ENCODE measurements at regions not wholly inside any gene's neighbourhood (a gene's known extent, or its start where the extent isn't known, plus 50 kb on each side); places are given as distances from the start of the nearest gene placed in this dataset.

DNA sequence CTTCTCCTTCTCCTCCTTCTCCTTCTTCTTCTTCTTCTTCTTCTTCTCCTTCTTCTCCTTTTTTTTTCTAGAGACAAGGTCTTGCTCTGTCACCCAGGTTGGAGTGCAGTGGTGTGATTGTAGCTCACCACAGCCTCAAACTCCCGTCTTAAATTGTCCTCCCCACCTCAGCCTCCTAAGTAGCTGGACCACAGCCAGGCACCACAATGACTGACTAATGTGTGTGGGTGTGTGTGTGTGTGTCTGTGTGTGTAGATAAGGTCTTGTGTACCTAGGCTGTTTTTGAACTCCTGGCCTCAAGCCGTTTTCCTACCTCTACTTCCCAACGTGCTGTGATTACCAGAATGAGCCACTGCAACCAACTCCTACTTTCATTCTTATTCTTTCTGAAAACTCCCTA lies 390.9 kb downstream of the ADAM29 start:
- H2AFZ ChIP-seq (ENCODE audit: low read length) = no peak overlapping the region
- H3K14ac ChIP-seq (ENCODE audit: insufficient read length) = no peak overlapping the region
- no peak overlapping the region for H2BK5ac ChIP-seq (ENCODE audit: low read depth, low read length)
- H3K18ac ChIP-seq (ENCODE audit: extremely low read depth, low read length) = no peak overlapping the region
- H4K5ac ChIP-seq (ENCODE audit: insufficient read length, low read depth, low read length) = no peak overlapping the region
- 92% methylated on average over 3 of the region's 3 CpGs; no CpG with 5 or more reads in 1 of the 2 experiments for WGBS, 2 experiments (ENCODE audit: extremely low coverage in 1 of 2, insufficient coverage in 1 of 2, insufficient read length in 1 of 2, insufficient replicate concordance in 2 of 2, low coverage in 1 of 2, low lambda C conversion rate in 2 of 2, missing lambda C conversion rate in 1 of 2)
- H4K20me1 ChIP-seq (replicated peaks in 1 of 2; ENCODE audit: control insufficient read depth in 1 of 2, insufficient read depth in 2 of 2, low read length in 2 of 2) = no peaks in the 10 kb centered on the region
- no peaks in the 10 kb centered on the region for H3K36me3 ChIP-seq (ENCODE audit: control insufficient read depth in 2 of 4, insufficient read depth in 4 of 4, low read length in 3 of 4)
- H3K4me2 ChIP-seq (ENCODE audit: insufficient read depth in 1 of 2, low read depth in 2 of 2, low read length in 2 of 2) = no peak overlapping the region
- H2BK120ac ChIP-seq (replicated peaks; ENCODE audit: low read depth, low read length) = no peak overlapping the region
- DNase-seq (ENCODE audit: low read depth in 1 of 2, low spot score in 2 of 2) = no peak
- FAIRE-seq = no peak
- POLR2A ChIA-PET (ENCODE audit: partially characterized antibody) = no interaction called here
- no peak overlapping the region for H4K91ac ChIP-seq (replicated peaks; ENCODE audit: insufficient read length, low read length)
- no peaks in the 10 kb centered on the region for H3K79me2 ChIP-seq (ENCODE audit: control insufficient read depth in 1 of 2, insufficient read depth in 2 of 2, low read length in 2 of 2)
- H3K27ac ChIP-seq (ENCODE audit: low read depth, low read length) = no peak overlapping the region
- CTCF ChIA-PET (ENCODE audit: partially characterized antibody) = interaction anchor here (1.1 kb wide), 1 partner anchor 594 kb away, joined by 4 read pairs; no protein-coding TSS in a partner anchor
- no peaks in the 10 kb centered on the region for H3K27me3 ChIP-seq (replicated peaks in 1 of 4; ENCODE audit: control insufficient read depth in 3 of 4, extremely low read depth in 1 of 4, insufficient read depth in 3 of 4, low read length in 3 of 4)
- no peak overlapping the region for H3K4me3 ChIP-seq (ENCODE audit: extremely low read depth in 1 of 4, insufficient read depth in 2 of 4, low read depth in 3 of 4, low read length in 4 of 4)
- H3K4me1 ChIP-seq (replicated peaks in 1 of 4; ENCODE audit: control insufficient read depth in 3 of 4, insufficient read depth in 4 of 4, low read length in 3 of 4) = no peaks in the 10 kb centered on the region
- H3K4ac ChIP-seq (replicated peaks; ENCODE audit: insufficient read length, low read depth, low read length) = peak overlapping the region; percentile 38
- no peak overlapping the region for H3K9ac ChIP-seq (replicated peaks in 1 of 4; ENCODE audit: extremely low read depth in 1 of 4, low read depth in 3 of 4, low read length in 3 of 4)
- H3K23ac ChIP-seq (ENCODE audit: insufficient read length) = no peak overlapping the region
- H2BK12ac ChIP-seq (ENCODE audit: low read depth, low read length) = no peak overlapping the region
- no peak overlapping the region for H3K56ac ChIP-seq (replicated peaks; ENCODE audit: insufficient read length, low read depth, low read length)
- H3K9me3 ChIP-seq (ENCODE audit: insufficient read depth in 2 of 2, low read depth in 1 of 2, low read length in 1 of 2) = no peaks in the 10 kb centered on the region
- H3K23me2 ChIP-seq (ENCODE audit: low read depth, low read length) = no peaks in the 10 kb centered on the region
- no peak overlapping the region for H4K8ac ChIP-seq (ENCODE audit: extremely low read depth, insufficient read depth, low read length)
- 0 out of 2 replicates have a peak overlapping the region, but pooled peaks have one; percentile 46 for H2AK5ac ChIP-seq (ENCODE audit: low read depth, low read length)
- H2BK20ac ChIP-seq (ENCODE audit: low read length) = no peak overlapping the region
- no peaks in the 10 kb centered on the region for H3K79me1 ChIP-seq (ENCODE audit: low read depth, low read length)
- H2BK15ac ChIP-seq (ENCODE audit: low read length) = no peak overlapping the region
- TF ChIP-seq, protein P1, sequence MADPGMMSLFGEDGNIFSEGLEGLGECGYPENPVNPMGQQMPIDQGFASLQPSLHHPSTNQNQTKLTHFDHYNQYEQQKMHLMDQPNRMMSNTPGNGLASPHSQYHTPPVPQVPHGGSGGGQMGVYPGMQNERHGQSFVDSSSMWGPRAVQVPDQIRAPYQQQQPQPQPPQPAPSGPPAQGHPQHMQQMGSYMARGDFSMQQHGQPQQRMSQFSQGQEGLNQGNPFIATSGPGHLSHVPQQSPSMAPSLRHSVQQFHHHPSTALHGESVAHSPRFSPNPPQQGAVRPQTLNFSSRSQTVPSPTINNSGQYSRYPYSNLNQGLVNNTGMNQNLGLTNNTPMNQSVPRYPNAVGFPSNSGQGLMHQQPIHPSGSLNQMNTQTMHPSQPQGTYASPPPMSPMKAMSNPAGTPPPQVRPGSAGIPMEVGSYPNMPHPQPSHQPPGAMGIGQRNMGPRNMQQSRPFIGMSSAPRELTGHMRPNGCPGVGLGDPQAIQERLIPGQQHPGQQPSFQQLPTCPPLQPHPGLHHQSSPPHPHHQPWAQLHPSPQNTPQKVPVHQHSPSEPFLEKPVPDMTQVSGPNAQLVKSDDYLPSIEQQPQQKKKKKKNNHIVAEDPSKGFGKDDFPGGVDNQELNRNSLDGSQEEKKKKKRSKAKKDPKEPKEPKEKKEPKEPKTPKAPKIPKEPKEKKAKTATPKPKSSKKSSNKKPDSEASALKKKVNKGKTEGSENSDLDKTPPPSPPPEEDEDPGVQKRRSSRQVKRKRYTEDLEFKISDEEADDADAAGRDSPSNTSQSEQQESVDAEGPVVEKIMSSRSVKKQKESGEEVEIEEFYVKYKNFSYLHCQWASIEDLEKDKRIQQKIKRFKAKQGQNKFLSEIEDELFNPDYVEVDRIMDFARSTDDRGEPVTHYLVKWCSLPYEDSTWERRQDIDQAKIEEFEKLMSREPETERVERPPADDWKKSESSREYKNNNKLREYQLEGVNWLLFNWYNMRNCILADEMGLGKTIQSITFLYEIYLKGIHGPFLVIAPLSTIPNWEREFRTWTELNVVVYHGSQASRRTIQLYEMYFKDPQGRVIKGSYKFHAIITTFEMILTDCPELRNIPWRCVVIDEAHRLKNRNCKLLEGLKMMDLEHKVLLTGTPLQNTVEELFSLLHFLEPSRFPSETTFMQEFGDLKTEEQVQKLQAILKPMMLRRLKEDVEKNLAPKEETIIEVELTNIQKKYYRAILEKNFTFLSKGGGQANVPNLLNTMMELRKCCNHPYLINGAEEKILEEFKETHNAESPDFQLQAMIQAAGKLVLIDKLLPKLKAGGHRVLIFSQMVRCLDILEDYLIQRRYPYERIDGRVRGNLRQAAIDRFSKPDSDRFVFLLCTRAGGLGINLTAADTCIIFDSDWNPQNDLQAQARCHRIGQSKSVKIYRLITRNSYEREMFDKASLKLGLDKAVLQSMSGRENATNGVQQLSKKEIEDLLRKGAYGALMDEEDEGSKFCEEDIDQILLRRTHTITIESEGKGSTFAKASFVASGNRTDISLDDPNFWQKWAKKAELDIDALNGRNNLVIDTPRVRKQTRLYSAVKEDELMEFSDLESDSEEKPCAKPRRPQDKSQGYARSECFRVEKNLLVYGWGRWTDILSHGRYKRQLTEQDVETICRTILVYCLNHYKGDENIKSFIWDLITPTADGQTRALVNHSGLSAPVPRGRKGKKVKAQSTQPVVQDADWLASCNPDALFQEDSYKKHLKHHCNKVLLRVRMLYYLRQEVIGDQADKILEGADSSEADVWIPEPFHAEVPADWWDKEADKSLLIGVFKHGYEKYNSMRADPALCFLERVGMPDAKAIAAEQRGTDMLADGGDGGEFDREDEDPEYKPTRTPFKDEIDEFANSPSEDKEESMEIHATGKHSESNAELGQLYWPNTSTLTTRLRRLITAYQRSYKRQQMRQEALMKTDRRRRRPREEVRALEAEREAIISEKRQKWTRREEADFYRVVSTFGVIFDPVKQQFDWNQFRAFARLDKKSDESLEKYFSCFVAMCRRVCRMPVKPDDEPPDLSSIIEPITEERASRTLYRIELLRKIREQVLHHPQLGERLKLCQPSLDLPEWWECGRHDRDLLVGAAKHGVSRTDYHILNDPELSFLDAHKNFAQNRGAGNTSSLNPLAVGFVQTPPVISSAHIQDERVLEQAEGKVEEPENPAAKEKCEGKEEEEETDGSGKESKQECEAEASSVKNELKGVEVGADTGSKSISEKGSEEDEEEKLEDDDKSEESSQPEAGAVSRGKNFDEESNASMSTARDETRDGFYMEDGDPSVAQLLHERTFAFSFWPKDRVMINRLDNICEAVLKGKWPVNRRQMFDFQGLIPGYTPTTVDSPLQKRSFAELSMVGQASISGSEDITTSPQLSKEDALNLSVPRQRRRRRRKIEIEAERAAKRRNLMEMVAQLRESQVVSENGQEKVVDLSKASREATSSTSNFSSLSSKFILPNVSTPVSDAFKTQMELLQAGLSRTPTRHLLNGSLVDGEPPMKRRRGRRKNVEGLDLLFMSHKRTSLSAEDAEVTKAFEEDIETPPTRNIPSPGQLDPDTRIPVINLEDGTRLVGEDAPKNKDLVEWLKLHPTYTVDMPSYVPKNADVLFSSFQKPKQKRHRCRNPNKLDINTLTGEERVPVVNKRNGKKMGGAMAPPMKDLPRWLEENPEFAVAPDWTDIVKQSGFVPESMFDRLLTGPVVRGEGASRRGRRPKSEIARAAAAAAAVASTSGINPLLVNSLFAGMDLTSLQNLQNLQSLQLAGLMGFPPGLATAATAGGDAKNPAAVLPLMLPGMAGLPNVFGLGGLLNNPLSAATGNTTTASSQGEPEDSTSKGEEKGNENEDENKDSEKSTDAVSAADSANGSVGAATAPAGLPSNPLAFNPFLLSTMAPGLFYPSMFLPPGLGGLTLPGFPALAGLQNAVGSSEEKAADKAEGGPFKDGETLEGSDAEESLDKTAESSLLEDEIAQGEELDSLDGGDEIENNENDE (IDR thresholded peaks at IDR 0.05; ENCODE audit: insufficient replicate concordance, low read length) = no peak

Measured in H1 (cell line).